ENCODE measurements at regions not wholly inside any gene's neighbourhood (a gene's known extent, or its start where the extent isn't known, plus 50 kb on each side); places are given as distances from the start of the nearest gene placed in this dataset.

DNA sequence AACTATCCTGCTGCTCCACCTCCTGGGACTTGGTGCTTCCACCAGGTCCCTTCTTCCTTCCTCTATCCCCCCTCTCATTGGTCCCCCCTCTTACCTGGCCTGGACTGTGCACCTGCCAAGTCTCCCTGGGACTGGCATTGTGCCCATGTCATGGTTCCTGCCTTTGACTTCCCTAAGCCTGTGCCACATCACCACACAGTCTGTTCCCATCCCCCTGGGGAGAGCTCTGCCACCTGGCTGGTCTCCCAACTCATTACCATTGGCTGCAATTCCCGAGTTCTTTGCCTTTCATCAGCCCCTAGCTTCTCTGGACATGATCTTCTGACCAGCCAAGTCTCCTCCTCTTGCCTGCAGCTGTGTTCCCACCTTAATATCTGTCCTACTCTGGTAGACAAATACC, 180.3 kb downstream of the SREK1 start:
- CTCF ChIA-PET: no interaction called here
- H3K27me3 ChIP-seq (ENCODE audit: insufficient read depth, low read depth): peaks cover 37% of the 10 kb centered on the region; the same call in 1 of the 2 replicates
- H2AFZ ChIP-seq: no peak overlapping the region
- no TSS peak for BruUV-seq (replicated peaks)
- no peaks in the 10 kb centered on the region for H3K9me2 ChIP-seq (ENCODE audit: insufficient read depth)
- DNase-seq: no peak
- TF ChIP-seq, protein P1, sequence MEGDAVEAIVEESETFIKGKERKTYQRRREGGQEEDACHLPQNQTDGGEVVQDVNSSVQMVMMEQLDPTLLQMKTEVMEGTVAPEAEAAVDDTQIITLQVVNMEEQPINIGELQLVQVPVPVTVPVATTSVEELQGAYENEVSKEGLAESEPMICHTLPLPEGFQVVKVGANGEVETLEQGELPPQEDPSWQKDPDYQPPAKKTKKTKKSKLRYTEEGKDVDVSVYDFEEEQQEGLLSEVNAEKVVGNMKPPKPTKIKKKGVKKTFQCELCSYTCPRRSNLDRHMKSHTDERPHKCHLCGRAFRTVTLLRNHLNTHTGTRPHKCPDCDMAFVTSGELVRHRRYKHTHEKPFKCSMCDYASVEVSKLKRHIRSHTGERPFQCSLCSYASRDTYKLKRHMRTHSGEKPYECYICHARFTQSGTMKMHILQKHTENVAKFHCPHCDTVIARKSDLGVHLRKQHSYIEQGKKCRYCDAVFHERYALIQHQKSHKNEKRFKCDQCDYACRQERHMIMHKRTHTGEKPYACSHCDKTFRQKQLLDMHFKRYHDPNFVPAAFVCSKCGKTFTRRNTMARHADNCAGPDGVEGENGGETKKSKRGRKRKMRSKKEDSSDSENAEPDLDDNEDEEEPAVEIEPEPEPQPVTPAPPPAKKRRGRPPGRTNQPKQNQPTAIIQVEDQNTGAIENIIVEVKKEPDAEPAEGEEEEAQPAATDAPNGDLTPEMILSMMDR (conservative IDR thresholded peaks at IDR 0.05): no peak
- TF ChIP-seq EZH2 (IDR thresholded peaks at IDR 0.05; ENCODE audit: low read depth): no peak
- H3F3A ChIP-seq (ENCODE audit: insufficient read depth, low read depth): no peaks in the 10 kb centered on the region
- no peaks in the 10 kb centered on the region for H3K9me3 ChIP-seq (ENCODE audit: insufficient read depth, low read depth)
- POLR2A ChIA-PET (ENCODE audit: unreplicated experiment): no interaction called here
- H3K79me2 ChIP-seq (ENCODE audit: low read depth): no peaks in the 10 kb centered on the region
- H3K4me3 ChIP-seq: no peak overlapping the region
- H3K36me3 ChIP-seq (ENCODE audit: low read depth): no peaks in the 10 kb centered on the region
- no peak overlapping the region for H3K4me2 ChIP-seq
- H4K20me1 ChIP-seq (ENCODE audit: insufficient read depth): no peaks in the 10 kb centered on the region
- no peak overlapping the region for H3K27ac ChIP-seq
- intact Hi-C loops (cut with micrococcal nuclease; ENCODE audit: unreplicated experiment): no loop called here
- H3K4me1 ChIP-seq (replicated peaks; ENCODE audit: insufficient read depth): no peaks in the 10 kb centered on the region

DNA sequence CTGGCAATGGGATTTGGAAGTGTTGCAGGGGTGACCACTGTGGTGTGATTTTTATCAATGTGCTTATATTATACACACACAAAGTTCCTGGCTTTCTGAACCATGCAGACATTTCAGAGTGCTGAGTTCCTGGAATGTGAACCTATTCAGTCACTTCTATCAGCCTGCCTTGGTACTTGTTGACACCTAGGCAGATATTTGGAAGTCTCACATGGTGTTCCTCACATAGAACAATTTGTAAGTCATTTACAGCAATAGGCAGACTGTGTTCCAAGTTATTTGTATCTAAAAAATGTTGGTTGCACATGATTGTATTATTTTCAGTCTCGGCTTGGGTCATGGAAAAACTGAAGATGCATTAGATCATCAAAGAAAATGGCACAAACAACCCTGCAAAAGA, 182.2 kb downstream of the SREK1 start:
- Histone ChIP-seq H3K9me3 (ENCODE audit: insufficient read depth, low read depth) (no peaks in the 10 kb centered on the region), H3K79me2 (ENCODE audit: low read depth) (no peaks in the 10 kb centered on the region), H3K27me3 (ENCODE audit: insufficient read depth, low read depth) (peaks cover 21% of the 10 kb centered on the region; the same call in 1 of the 2 replicates), H2AFZ (no peak overlapping the region), H3K4me2 (no peak overlapping the region), H3K4me1 (replicated peaks; ENCODE audit: insufficient read depth) (no peaks in the 10 kb centered on the region), H3K36me3 (ENCODE audit: low read depth) (no peaks in the 10 kb centered on the region), H4K20me1 (ENCODE audit: insufficient read depth) (no peaks in the 10 kb centered on the region), H3K27ac (no peak overlapping the region), H3F3A (ENCODE audit: insufficient read depth, low read depth) (no peaks in the 10 kb centered on the region), H3K4me3 (no peak overlapping the region), H3K9me2 (ENCODE audit: insufficient read depth) (no peaks in the 10 kb centered on the region)
- no peak for DNase-seq
- CTCF ChIA-PET: no interaction called here
- intact Hi-C loops (cut with micrococcal nuclease; ENCODE audit: unreplicated experiment): no loop called here
- TF ChIP-seq EZH2 (IDR thresholded peaks at IDR 0.05; ENCODE audit: low read depth): no peak
- TF ChIP-seq, protein P1 (conservative IDR thresholded peaks at IDR 0.05): no peak
- POLR2A ChIA-PET (ENCODE audit: unreplicated experiment): no interaction called here
- no TSS peak for BruUV-seq (replicated peaks)

DNA sequence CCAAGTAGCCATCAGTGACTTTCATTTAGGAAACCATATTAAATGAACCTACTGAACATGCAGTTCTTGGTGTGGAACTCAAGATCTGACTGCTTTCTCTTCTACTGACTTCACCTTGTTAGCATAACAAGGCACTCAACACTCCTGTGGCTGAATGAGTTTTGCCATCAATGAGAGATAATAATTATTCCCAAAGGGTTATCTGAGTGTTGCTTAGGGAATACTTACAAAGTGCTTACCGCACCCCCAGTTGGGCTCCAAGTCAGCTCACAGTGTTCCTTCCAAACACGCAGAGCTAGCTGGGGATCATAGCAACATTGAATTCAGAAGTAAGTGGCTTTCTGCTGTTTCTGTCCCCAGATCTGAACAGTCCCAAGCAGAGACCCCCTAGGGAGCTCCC, 182.9 kb downstream of the SREK1 start:
- no peaks in the 10 kb centered on the region for H3K36me3 ChIP-seq (ENCODE audit: low read depth)
- intact Hi-C loops (cut with micrococcal nuclease; ENCODE audit: unreplicated experiment): no loop called here
- H3K9me3 ChIP-seq (ENCODE audit: insufficient read depth, low read depth): no peaks in the 10 kb centered on the region
- H4K20me1 ChIP-seq (ENCODE audit: insufficient read depth): no peaks in the 10 kb centered on the region
- ChIA-PET POLR2A (ENCODE audit: unreplicated experiment) (no interaction called here), CTCF (no interaction called here)
- no peak for DNase-seq
- peaks cover 16% of the 10 kb centered on the region; the same call in 1 of the 2 replicates for H3K27me3 ChIP-seq (ENCODE audit: insufficient read depth, low read depth)
- H3K9me2 ChIP-seq (ENCODE audit: insufficient read depth): no peaks in the 10 kb centered on the region
- no TSS peak for BruUV-seq (replicated peaks)
- no peaks in the 10 kb centered on the region for H3K79me2 ChIP-seq (ENCODE audit: low read depth)
- TF ChIP-seq, protein P1 (conservative IDR thresholded peaks at IDR 0.05): no peak
- TF ChIP-seq EZH2 (IDR thresholded peaks at IDR 0.05; ENCODE audit: low read depth): no peak
- H2AFZ ChIP-seq: no peak overlapping the region
- no peaks in the 10 kb centered on the region for H3K4me1 ChIP-seq (replicated peaks; ENCODE audit: insufficient read depth)
- H3K27ac ChIP-seq: no peak overlapping the region
- H3K4me2 ChIP-seq: no peak overlapping the region
- no peak overlapping the region for H3K4me3 ChIP-seq
- no peaks in the 10 kb centered on the region for H3F3A ChIP-seq (ENCODE audit: insufficient read depth, low read depth)

Measured in PC-9 (cell line).